A673 (cell line): ENCODE measurements at regions not wholly inside any gene's neighbourhood (a gene's known extent, or its start where the extent isn't known, plus 50 kb on each side); places are given as distances from the start of the nearest gene placed in this dataset.
A peak's percentile ranks its signal among the peaks of the same experiment; 100 is the strongest.

Source experiments
- BruUV-seq: library from RNA; stranded (reverse); fragments of 400-500 nt; replicated peaks from 2 replicates; lab custom pipeline; 2021; lab: Mats Ljungman, UMichigan
- CTCF ChIA-PET: fragments of 300-600 bp; sonication (Branson Sonifier 250); formaldehyde crosslinking; loops from one replicate; lab custom pipeline; 2022; ENCODE audit warnings: antibody characterized with exemption; lab: Charles Lee
- POLR2A ChIA-PET: fragments of 300-600 bp; sonication (Branson Sonifier 250); formaldehyde crosslinking; loops from one replicate; lab custom pipeline; 2022; ENCODE audit warnings: antibody characterized with exemption; ENCODE audit not compliant: low non-redundant PET; lab: Charles Lee
- DNase-seq: peaks from one replicate; pipeline ENCODE4 v3.0.0-alpha.2; 2015; ENCODE audit warnings: low spot score
- H3K27ac ChIP-seq: fragments of 200-600 bp; sonication (generic); 2 replicates; pipeline ENCODE4 v1.5.1; 2016; ENCODE audit warnings: mixed run types, low read depth, mild to moderate bottlenecking, mixed read lengths, antibody characterized with exemption, low read length; ENCODE audit not compliant: poor library complexity, severe bottlenecking
- H3K27me3 ChIP-seq: fragments of 200-600 bp; sonication (generic); replicated peaks from 2 replicates; pipeline ENCODE4 v1.6.1; 2017; ENCODE audit warnings: mixed run types, low read depth, mild to moderate bottlenecking, mixed read lengths, antibody characterized with exemption, low read length; ENCODE audit not compliant: insufficient read depth, poor library complexity
- H3K36me3 ChIP-seq: fragments of 200-600 bp; sonication (generic); 2 replicates; pipeline ENCODE4 v1.6.1; 2016; ENCODE audit warnings: mixed run types, mild to moderate bottlenecking, mixed read lengths, antibody characterized with exemption, low read length; ENCODE audit not compliant: insufficient read depth, poor library complexity, severe bottlenecking
- H3K4me1 ChIP-seq: fragments of 200-600 bp; sonication (generic); 2 replicates; pipeline ENCODE4 v1.6.1; 2017; ENCODE audit warnings: mixed run types, mild to moderate bottlenecking, mixed read lengths, antibody characterized with exemption, low read length; ENCODE audit not compliant: insufficient read depth, poor library complexity, severe bottlenecking
- H3K4me3 ChIP-seq: fragments of 200-600 bp; sonication (generic); 2 replicates; pipeline ENCODE4 v1.5.1; 2016; ENCODE audit warnings: low read depth, mixed run types, mild to moderate bottlenecking, mixed read lengths, low read length; ENCODE audit not compliant: poor library complexity, severe bottlenecking
- H3K9me3 ChIP-seq: fragments of 200-600 bp; sonication (generic); 2 replicates; pipeline ENCODE4 v1.6.1; 2016; ENCODE audit warnings: mixed run types, low read depth, mild to moderate bottlenecking, mixed read lengths, antibody characterized with exemption, low read length; ENCODE audit not compliant: poor library complexity, severe bottlenecking
- EZH2 ChIP-seq: fragments of 200-600 bp; sonication (generic); IDR thresholded peaks from 2 replicates; pipeline ENCODE4 v1.6.1; 2017; ENCODE audit warnings: borderline replicate concordance, low read depth, mild to moderate bottlenecking, mixed read lengths, antibody characterized with exemption, low read length; ENCODE audit not compliant: poor library complexity, severe bottlenecking
- intact Hi-C: fragments of 100-400 bp; cut with micrococcal nuclease; formaldehyde crosslinking; loops from one replicate; pipeline ENCODE4 v1.10.0; 2022; ENCODE audit not compliant: unreplicated experiment
- TF ChIP-seq, protein P1 (sequence below): fragments of 300-800, 200-600 bp; sonication (generic); conservative IDR thresholded peaks from 2 replicates; pipeline ENCODE4 v1.5.1; 2017; ENCODE audit warnings: low read depth, mild to moderate bottlenecking, antibody characterized with exemption, low read length, moderate library complexity, mixed read lengths

DNA sequence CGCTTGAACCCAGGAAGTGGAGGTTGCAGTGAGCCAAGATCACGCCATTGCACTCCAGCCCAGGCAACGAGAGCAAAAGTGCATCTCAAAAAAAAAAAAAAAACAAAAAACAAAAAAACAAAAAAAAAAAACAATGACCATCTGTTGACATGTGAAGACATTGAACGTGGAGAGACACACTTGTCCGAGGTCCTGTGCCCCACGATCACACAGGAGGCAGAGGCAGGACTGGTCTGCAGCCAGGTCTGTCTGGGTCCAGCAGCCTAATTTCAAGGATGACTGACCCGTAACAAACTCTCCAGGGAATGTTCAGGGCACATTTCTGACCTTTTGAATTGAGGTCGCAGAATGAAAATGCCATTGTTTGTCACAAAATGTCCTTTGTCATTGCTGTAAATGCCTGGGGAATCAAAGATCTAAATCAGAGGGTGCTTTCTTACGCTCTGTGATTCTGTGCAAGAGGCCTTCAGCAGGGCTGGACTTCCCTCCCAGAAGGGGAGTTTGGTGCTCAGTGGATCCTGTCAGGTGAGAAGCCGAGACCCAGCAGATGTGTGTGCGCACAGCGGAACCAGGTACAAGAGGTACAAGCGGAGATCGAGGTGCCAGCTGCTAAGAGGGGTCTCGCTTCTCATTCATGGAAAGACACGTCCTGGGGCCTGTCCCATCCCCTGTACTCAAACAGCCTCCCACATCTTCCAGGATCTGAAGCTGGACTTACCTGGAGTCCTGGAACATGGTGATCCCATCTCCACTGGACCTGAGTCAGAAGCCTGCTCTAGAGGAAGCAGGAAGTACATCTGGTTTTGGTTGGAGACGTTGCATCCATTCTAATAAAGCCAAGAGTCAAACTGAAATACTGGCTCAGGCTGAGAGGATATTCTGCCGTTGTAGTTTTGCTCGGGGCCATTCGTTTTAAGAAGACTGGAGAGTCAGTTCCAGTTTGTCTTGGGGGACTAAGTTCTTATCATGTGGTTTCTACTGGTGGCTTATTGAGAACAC lies 95.8 kb downstream of the IRF8 start:
- no peak for DNase-seq
- Histone ChIP-seq H3K36me3 (no peaks in the 10 kb centered on the region), H3K9me3 (no peaks in the 10 kb centered on the region), H3K4me1 (peaks cover 13% of the 10 kb centered on the region), H3K4me3 (no peak overlapping the region), H3K27ac (no peak overlapping the region), H3K27me3 (peaks cover 9% of the 10 kb centered on the region)
- intact Hi-C loops = no loop called here
- CTCF ChIA-PET = no interaction called here
- no TSS peak for BruUV-seq
- POLR2A ChIA-PET = no interaction called here
- no peak for TF ChIP-seq EZH2
- TF ChIP-seq, protein P1, sequence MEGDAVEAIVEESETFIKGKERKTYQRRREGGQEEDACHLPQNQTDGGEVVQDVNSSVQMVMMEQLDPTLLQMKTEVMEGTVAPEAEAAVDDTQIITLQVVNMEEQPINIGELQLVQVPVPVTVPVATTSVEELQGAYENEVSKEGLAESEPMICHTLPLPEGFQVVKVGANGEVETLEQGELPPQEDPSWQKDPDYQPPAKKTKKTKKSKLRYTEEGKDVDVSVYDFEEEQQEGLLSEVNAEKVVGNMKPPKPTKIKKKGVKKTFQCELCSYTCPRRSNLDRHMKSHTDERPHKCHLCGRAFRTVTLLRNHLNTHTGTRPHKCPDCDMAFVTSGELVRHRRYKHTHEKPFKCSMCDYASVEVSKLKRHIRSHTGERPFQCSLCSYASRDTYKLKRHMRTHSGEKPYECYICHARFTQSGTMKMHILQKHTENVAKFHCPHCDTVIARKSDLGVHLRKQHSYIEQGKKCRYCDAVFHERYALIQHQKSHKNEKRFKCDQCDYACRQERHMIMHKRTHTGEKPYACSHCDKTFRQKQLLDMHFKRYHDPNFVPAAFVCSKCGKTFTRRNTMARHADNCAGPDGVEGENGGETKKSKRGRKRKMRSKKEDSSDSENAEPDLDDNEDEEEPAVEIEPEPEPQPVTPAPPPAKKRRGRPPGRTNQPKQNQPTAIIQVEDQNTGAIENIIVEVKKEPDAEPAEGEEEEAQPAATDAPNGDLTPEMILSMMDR = no peak

DNA sequence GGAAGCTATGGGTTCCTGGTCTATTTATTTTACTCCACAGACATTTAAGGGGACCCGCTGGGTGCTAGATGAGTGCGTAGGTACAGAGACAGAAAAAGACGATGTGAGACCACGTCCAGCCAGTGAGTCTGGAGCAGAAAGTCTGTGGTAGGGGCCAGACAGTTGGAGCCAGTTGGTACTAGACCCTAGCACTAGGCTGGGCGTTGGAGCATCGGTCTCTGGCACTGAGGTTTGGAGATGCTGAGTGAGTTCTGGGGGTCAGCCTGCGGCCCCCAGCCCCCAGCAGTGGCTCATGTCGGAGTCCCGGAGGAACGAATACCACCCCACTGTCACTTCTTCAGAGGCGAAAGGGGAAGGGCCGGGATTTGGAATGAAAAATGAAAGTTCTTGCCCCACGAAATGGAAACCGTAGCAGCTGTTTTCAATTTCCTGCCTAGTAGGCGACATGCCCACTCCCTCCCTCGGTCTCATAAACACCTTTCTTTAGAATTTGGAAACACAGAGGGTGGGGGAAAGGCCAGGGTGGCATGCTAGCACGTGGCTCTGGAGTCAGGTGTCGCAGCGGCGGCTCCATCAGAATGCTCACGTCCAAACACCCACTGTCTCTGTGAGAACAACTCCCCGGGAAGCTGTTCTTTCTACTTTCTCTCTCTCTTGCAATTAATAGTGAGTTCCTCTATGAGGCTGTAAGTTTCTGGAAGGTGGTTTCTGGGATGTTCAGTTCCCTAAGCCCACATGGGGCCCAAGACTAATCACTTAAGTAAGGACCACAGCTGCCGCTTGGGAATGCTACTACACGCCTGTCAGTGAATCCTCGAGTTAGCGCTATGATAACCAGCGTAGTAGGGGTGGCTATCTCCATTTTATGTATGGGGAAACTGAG lies 96.8 kb downstream of the IRF8 start:
- no peak overlapping the region for H3K4me3 ChIP-seq
- H3K27ac ChIP-seq = no peak overlapping the region
- intact Hi-C loops = no loop called here
- H3K9me3 ChIP-seq = no peaks in the 10 kb centered on the region
- DNase-seq = peak; percentile 19
- H3K27me3 ChIP-seq = no peaks in the 10 kb centered on the region
- TF ChIP-seq EZH2 = no peak
- TF ChIP-seq, protein P1 = no peak
- ChIA-PET POLR2A (no interaction called here), CTCF (no interaction called here)
- H3K36me3 ChIP-seq = no peaks in the 10 kb centered on the region
- peaks cover 13% of the 10 kb centered on the region for H3K4me1 ChIP-seq
- no TSS peak for BruUV-seq

DNA sequence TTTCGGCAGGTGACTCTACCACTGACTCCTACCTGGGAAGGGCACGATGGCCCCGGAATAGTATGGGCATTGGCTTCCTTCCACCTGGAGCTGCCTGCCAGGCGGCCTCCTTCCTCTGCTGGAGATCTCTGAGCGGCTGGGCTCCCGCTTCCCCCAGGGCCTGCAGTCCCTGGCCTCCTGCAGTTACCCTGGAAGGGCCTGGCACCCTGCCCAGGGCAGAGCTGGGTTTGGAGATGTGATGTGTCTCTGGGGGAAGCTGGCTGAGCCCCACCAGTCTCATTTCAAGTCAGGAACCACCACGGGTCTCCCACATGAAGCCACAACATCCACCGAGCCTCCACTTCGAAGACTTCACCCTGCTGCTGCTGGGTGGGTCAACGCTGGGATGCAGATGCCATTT lies 97.9 kb downstream of the IRF8 start:
- no peak overlapping the region for H3K4me3 ChIP-seq
- BruUV-seq = no TSS peak
- peak; percentile 62 for DNase-seq
- intact Hi-C loops = no loop called here
- no peak overlapping the region for H3K27ac ChIP-seq
- no peaks in the 10 kb centered on the region for H3K27me3 ChIP-seq
- no peak for TF ChIP-seq EZH2
- TF ChIP-seq, protein P1 = no peak
- no peaks in the 10 kb centered on the region for H3K9me3 ChIP-seq
- POLR2A ChIA-PET = no interaction called here
- CTCF ChIA-PET = no interaction called here
- no peaks in the 10 kb centered on the region for H3K36me3 ChIP-seq
- peaks cover 13% of the 10 kb centered on the region for H3K4me1 ChIP-seq
